HG02623 (cell line): ENCODE measurements at regions not wholly inside any gene's neighbourhood (a gene's known extent, or its start where the extent isn't known, plus 50 kb on each side); places are given as distances from the start of the nearest gene placed in this dataset.

Experiments used
- ATAC-seq: cut with Tn5 transposase; IDR thresholded peaks from one replicate; pipeline ENCODE4 v1.9.1; 2021; ENCODE audit warnings: moderate library complexity; ENCODE audit not compliant: unreplicated experiment

DNA sequence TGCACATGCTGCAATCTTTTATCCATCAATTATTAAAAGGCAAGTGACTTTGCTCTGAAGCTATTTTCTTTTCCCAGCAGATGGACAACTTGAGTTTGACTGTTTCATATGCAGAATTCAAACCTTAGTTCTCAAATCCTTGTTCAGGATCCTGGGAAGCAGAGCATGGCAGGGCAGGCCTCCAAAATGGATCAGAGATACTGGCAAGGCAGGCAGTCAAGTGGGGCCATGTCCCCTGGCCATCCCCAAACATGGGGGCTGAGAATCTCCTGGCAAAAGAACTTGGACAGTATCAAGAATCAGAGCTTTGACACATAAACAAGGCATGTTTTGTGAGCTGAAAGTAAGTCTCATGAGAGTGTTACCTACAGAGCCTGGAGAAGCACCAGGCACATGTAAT is 122.9 kb upstream of the CTNNB1 start:
- ATAC-seq, result no peak

DNA sequence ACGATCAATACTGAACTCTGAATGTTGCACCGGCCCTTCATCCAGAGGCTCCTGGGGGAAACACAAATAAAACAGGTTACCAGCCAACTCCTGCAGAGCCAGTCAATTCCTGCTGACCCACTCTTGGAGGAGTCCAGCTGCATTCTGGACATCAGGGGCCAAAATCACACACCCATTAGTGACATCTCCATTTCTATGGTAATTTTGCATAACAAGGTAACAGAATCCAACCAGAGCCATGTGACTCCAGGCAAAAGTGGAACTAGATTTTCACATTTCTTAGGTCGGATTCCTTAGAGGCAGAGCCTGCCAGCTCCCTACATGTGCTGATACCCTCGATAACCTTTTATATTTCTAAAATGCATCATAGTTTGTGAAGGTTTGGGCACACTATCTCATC is 119.2 kb upstream of the CTNNB1 start:
- no peak for ATAC-seq

DNA sequence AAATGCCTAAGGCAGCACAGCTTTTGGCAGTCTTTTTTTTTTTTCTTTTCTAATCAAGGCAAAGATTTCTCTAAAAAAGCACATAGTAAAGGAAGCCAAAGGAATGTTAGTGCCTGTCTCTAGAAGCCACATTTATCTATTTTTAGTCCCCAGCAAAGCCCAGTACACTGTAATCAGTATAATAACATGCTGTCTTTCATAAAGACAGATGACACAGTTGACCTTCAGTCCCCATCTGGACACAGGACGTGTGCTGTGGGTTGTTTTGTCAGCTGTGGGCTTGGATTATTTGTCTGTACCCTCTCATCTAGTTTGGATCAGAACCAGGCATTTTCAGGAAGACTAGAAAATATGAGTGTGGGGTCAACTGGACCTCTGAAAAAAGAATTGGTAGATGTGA is 110.4 kb upstream of the CTNNB1 start:
- no peak for ATAC-seq

DNA sequence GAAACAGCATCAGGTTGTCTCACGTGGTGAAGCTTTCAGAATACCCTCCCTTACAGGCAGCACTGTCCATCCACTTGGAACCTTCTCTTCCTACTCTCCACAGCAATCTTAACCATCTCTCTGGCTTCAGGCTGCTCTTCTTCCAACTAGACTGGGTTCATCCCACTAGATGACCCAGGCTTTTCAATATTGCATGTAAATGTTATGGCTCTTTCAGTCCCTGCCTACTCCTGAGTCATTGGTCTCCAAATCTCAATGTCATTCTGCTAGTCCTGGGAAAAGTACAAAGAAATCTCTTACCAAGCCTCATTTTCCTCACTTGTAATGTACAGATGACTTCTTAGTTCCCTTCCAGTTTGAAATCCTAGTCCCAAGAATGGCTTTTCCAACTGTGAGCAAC is 109.7 kb upstream of the CTNNB1 start:
- no peak for ATAC-seq

DNA sequence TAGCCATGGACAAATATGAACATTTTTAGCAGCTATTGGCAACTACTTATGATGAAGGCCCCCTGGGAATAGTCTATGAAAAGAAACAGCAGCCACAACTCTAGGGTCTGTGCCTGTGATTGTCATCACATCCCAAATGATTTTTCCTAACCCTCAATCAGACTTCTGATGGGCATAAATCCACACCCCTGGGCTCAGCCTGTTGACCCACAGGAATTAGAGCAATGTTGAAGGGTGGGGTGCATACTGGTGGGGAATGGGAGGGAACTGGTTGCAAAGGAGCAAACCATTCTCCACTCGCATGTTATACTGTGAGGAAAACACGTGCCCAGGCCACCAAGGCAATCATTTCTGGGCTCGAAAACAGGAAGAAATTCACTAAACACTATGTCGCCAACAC is 106.5 kb upstream of the CTNNB1 start:
- ATAC-seq, result no peak

DNA sequence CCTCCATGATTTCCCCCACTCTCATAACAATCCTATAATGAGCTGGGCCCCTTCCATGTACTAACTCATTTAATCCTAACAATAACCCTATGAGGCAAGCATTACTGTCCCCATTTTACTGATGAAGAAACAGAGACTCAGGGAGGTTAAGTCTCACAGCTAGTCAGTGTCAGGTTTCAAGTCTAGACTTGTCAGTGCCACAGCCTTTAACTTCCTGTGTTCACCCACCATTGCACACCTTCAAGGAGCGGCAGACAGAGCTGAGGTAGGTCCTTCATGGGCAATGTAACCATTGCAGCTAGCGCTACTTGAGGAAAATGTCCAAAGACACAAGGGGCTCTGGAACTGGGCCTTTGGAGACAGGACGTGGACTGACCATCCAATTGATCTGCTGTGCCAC is 105.8 kb upstream of the CTNNB1 start:
- ATAC-seq, result no peak

DNA sequence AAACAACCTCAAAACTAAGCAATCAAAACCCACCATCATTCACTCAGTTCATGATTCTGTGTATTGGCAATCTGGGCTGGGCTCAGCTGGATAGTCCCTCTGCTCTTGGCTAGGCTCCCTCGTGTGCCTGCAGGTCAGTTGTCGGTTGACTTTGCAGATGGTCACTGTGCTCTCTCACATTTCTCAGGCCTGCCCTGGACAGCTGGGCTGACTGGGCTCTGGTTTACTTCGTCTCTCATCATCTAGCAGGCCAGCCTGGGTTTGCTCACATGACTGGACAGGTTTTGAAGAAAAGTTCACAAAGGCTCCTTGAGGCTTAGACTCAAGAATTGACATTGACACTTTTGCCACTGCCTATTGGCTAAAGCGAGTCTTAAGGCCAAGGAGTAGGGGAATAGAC is 105.0 kb upstream of the CTNNB1 start:
- ATAC-seq, result no peak

DNA sequence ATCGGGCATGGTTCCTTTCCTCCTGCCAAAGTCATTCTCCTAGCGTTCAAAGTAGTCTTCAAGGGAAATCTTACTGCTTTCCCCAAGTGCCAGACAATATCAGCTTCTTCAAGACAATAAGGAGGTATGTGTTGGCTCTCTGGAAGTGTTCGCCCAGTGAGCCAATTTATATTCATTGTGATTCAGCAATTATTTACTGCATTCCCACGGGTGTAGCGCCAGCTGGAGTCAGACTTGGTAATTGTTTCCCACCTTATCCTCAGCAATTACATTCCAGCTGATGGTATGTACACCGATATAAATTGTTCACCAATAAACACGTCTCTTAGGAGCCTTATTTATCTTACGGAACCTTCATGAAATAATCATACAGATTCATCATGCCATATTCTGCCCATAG is 103.6 kb upstream of the CTNNB1 start:
- no peak for ATAC-seq

DNA sequence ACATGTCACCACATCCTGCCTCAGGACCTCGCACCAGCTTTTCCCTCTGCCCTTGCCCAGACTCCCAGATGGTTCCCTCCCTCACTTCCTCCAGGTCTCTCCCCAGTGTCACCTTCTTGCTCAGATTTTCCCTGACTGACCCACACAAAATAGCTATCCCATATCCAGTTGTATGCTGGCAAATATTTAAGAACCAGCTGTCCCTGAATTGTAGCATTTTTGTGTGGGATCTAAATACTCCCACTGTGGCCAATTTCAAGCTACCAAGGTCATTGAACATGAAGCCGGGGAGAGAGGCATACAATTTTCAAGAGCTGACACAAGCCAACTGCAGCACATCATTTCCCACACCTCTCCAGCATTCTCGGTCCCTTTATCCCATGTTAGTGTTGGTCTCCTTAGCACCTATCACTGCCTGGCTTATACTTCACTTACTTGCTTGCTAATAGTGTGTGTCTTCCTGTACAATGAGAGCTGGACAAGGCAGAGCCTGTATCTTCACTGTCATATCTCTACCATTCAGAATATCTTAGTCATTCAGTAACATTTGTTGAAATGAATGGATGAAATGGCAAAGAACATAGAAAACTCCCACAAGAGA is 101.3 kb upstream of the CTNNB1 start:
- no peak for ATAC-seq

DNA sequence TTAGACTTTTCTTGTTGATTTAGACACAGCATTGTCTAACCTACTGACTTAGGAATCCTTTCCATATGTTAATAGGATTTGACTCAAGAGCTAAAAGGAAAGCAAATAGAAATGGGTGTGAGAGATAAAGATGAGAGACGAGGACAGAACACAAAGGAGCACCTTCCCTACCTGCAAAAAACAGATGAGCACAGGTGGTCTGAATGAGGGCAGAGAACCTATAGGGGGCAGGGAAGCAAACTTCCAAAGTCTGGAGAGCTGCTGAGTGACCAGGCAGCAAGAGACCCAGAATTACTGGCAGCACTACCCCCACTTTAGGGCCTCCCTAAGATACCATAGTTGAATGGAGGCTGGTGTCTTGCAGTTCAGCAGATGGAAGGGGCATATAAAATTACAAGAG is 98.1 kb upstream of the CTNNB1 start:
- ATAC-seq, result no peak

DNA sequence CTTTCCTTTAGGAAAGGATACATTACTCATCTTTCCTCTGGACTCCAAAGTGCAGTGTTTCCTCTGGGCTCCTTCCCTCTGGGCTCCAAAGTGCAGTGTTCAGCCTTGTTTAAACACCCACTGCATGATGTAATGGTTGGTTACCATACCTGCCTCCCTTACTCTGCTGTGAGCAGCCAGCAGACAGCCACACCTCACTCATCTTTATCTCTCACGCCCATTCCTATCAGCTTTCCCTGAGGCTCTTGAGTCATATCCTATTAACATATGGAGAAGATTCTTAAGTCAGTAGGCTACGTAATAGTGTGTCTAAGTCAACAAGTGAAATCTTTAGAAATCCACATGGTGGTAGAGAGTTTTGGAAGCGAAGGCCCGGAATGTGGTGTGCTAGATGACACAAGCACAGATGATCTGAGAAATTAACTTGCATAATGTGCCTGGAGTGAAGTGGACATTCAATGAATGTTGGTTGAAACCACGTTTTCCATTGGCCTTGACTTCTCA is 97.2 kb upstream of the CTNNB1 start:
- no peak for ATAC-seq

DNA sequence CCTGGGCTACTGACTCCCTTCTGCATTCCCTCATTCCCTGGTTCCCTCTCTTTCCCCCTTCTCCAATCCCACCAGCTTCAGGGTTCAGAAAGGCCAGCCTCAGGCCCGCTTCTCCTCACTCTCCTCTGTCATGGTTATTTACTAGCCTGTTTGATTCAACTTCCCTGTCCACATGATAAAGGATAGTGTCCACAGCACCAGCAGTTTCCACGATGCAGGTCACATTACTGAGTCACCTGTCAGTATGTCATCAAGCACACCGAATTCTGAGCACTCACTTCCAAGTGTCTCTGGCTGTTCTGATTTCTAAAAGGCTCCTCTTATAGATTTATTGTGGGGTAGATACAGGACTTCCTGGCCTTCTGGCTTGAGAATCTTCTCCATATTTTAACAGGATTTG is 96.6 kb upstream of the CTNNB1 start:
- no peak for ATAC-seq

DNA sequence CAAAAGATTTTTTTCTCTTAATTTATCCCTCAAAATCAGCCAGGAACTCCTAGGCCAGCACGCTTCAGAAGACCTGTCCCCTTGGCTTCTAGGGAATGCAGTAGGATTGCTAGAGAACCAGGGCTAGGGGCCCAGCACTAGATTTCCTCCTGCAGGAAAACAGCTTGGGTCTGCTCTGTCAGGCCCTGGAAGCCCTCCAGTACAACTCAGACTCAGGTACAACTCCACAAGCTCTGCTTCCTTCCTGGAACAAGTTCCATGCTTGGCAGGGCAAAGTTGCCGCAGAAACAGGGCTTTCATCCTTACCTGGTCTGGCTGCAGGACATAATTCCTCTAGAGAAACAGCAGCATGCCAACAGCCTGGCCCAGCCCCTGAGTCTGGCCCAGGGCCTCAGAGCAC is 96.1 kb upstream of the CTNNB1 start:
- ATAC-seq, result no peak

DNA sequence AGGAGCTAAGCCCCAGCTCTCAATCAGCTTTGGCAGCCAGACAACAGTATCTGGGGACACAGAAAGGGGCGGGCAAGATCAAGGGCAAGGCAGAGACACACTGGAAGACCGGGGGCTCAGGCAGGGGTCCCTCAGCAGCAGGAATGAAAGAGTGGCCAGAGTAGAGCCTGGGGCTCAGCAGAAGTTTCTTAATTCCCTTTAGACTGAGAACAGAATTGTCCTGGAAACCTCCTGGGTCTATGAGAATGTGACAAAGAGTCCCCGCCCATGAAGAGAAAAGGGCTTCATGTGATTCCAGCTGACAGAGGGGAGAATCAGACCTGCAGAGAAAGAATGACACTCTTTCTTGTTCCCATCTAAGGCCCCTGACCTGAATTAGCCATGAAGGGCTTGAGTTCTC is 95.2 kb upstream of the CTNNB1 start:
- ATAC-seq, result no peak

DNA sequence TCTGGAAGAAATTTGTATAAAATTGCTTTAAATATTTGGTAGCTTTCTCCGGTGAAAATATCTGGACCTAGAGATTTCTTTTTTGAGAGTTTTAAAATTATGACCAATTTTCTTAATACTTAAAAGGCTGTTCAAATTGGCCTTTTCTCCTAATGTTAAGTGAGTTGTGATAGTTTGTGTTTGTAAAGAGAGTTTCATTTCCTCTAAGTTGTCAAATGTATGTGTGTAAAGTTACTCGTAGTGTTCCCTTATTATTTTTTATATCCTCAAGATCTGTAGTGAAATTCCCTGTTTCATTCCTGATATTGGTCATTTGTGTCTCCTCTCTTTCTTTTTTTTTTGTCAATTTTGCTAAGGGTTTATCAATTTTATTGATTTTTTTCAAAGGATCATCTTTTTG is 92.6 kb upstream of the CTNNB1 start:
- ATAC-seq, result no peak

DNA sequence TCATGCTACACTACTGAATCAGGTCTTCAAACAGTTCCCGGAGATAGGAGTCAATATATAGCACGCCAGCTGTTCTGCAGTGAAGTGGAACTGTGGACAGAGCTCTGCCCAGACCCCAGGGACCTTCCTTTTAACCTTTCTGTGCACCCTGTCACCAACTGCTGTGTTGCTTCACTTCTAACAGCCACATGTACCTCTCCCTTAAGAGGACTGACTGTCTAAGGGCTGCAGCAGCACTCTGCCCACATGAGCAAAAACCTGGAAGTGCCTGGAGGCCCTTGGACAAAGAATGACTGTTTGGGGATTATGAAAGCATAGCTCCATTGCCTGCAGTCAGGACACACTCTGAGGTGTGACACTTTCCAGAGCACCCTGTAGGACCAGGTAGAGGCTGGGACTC is 88.3 kb upstream of the CTNNB1 start:
- no peak for ATAC-seq

DNA sequence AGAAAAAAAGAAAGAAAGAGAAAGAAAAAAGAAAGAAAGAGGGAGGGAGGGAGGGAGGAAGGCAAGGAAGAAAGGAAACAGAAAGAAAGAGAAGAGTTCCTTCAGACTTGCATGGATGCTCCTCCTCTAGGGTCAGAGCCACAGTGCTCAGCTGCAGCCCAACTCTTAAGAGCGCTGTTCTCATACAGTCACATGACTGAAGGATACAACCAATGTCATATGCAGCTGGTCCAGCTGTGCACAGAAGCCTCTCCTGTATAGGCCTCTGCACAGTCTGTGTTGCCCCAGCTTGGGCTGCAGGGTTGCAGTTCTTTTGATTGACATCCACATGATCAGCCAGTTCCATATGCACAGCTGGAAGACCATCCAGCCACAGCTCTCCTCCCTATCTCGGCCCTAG is 86.8 kb upstream of the CTNNB1 start:
- ATAC-seq, result no peak

DNA sequence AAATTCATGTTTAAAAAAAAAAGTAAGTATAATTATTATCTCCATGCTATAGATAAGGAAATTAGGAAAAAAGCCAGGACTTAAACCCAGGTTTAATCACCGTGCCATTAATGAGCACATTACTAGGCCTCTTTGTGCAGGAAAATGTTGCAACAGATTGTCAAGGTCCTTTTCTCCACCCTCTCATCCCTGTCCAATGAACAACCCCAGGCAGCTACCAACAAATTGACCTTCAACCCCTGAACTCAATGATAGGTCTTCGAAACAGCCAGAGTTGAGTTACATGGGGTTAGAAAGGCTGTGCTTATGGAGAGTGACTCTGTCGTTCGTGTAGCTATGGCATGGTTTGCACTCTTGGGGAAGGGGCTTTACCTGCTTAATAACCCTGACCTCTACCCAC is 84.2 kb upstream of the CTNNB1 start:
- no peak for ATAC-seq

DNA sequence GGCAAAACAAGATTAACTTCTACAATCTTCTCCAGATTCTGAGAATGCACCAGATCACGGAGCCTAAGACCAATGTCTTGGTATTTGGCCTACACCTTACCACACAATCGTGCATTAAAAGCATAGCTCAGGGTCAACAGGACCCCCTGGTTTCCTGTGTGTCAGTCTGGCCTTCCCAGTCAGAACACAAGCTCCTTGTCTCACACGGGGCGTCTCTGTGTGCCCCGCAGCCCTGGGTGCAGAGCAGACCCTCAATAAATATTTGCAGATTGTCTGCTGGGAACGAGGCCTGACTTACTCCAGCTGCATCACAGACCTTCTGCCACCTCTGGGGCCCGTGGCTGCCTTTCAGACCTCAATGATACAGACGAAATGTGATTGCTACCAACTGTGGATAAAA is 82.5 kb upstream of the CTNNB1 start:
- ATAC-seq, result no peak

DNA sequence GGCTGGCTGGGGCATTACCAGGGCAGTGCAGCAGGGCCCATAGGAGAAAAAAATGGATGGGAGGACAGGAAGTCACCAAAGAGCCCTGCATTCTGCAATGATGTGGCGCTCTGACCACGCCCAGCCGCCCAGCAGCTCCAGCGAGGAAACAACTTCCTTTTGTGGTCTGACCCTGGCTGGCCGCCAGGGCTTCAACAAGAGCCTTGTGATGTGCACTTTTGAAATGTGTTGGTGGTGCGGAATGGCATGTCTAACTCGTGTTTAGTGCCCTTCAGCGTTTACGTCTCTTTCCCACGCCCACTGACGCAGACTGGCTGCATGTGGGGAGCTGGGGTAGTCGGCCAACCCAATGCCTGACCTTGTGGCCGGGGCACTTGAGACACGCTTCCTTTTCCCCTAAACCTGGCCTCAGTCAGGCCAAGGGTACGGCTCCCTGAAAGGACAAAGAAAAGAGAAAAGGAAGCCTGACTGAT is 81.9 kb upstream of the CTNNB1 start:
- peak; percentile 88 for ATAC-seq

DNA sequence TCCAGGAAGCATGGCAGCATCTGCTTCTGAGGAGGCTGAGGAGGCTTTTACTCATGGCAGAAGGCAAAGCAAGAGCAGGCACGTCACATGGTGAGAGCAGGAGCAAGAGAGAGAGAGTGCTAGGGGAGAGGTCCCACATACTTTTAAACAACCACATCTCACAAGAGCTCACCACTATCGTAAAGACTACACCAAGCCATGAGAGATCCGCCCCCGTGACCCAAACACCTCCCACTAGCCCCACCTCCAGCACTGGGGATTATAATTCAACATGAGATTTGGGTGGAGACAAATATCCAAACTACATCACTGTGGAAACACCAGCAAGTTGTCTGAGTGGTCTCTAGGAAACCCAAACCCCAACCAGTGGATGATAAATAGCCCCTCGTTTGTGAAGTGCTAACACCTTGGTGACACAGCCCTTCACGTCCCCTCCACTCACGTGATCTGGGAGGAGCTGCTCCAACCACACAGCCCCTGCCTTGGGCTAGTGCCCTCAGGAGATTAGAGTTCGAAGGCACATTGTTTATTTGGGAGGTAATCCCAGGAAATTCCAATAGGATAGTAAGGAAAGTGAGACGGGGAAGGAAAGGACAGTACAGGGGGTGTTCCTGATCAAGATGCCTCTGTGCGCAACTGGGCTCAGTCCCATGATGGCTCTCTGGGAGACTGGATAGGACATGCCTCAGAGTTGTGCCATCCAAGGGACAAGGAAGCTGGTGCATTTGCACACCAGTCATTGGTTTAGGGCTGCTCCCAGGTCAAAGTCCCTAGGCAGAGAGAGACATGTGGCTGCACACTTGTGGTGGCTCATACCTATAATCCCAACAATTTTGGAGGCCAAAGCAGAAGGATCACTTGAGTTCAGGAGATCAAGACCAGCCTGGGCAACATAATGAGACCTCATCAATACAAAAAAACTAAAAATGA is 80.6 kb upstream of the CTNNB1 start:
- no peak for ATAC-seq

DNA sequence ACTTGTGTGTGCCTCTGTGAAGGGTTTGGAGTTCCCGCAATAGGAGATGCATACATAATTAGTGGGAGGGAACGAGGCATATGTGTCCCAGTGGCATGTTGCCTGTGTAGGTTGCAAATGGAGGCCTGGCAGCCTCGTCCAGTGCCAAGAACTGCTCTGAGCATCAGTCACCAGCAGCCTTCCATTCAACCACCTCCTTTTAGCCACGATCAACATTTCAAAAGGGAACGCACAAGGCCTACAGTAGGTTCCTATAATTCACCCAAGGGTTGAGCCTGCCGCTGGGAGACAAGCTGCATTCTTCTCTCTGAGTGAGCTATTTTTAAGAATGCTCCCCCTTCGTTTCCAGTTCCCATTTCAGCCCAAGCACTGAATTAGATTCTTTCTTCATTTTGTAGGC is 78.8 kb upstream of the CTNNB1 start:
- ATAC-seq, result no peak
